HepG2 (cell line): ENCODE measurements at regions not wholly inside any gene's neighbourhood (a gene's known extent, or its start where the extent isn't known, plus 50 kb on each side); places are given as distances from the start of the nearest gene placed in this dataset.

ENCODE experiments used
- ATAC-seq: fragments of 200-7000 bp; cut with Tn5 transposase; 3 replicates; pipeline ENCODE4 v1.9.1; 2020; ENCODE audit warnings: mild to moderate bottlenecking, moderate library complexity
- BruUV-seq: library from RNA; stranded (reverse); fragments of 400-500 nt; replicated peaks from 2 replicates; lab custom pipeline; 2021; lab: Mats Ljungman, UMichigan
- CTCF ChIA-PET: fragments of 300-600 bp; formaldehyde crosslinking; extraction: SDS; loops from one replicate; lab custom pipeline; 2021; ENCODE audit warnings: low total read pairs, inconsistent platforms, low intra/inter-chr PET ratio; lab: Yijun Ruan, JAX
- POLR2A ChIA-PET: fragments of 350-600 bp; sonication (Branson Sonifier 250); formaldehyde crosslinking; loops from one replicate; lab custom pipeline; 2020; ENCODE audit warnings: antibody characterized with exemption, inconsistent platforms; lab: Yijun Ruan, JAX
- DNase-seq: peaks from one replicate; pipeline ENCODE4 v3.0.0-alpha.2; 2015; ENCODE audit warnings: low spot score
- FAIRE-seq: peaks from 3 replicates; lab custom pipeline; 2011; peaks lifted over from hg19 to GRCh38; lab: Jason Lieb, UNC
- H2AFZ ChIP-seq: one replicate; pipeline ENCODE4 v1.6.1; 2011; ENCODE audit warnings: low read length, inconsistent platforms
- H3K27ac ChIP-seq: fragments of 300-600 bp; 3 replicates; pipeline ENCODE4 v1.8.0; 2011; ENCODE audit warnings: mixed run types, mild to moderate bottlenecking, mixed read lengths, low read length, inconsistent platforms; ENCODE audit not compliant: insufficient read depth; ENCODE audit errors: extremely low read length
- H3K27me3 ChIP-seq, 2 experiments: fragments of 200-600 bp in 1 of 2; 2 replicates in 1 of 2; 3 replicates in 1 of 2; pipeline versions ENCODE4 v1.6.0 to v1.8.0; 2011; ENCODE audit warnings: low read length in 2 of 2, mild to moderate bottlenecking in 2 of 2, moderate library complexity in 2 of 2, inconsistent platforms in 1 of 2; ENCODE audit not compliant: insufficient read depth in 2 of 2, control insufficient read depth in 1 of 2
- H3K36me3 ChIP-seq, 2 experiments: fragments of 200-600 bp in 1 of 2; replicated peaks in 1 of 2; 2 replicates in 1 of 2; 3 replicates in 1 of 2; pipeline versions ENCODE4 v1.5.1 to v1.8.0; 2011; ENCODE audit warnings: low read length in 2 of 2, inconsistent platforms in 1 of 2; ENCODE audit not compliant: insufficient read depth in 2 of 2, control insufficient read depth in 1 of 2
- H3K4me1 ChIP-seq: 2 replicates; pipeline ENCODE4 v1.5.1; 2012; ENCODE audit warnings: low read length, inconsistent platforms; ENCODE audit not compliant: insufficient read depth
- H3K4me2 ChIP-seq: 2 replicates; pipeline ENCODE4 v1.6.0; 2011; ENCODE audit warnings: low read depth, low read length, inconsistent platforms
- H3K4me3 ChIP-seq, 3 experiments: fragments of 200-600 bp in 1 of 3; sonication (generic), shearing (Covaris generic) in 1 of 3; replicated peaks in 1 of 3; 2 replicates each; pipeline ENCODE4 v1.5.1; 2011 to 2016; ENCODE audit warnings: low read length in 3 of 3, inconsistent platforms in 2 of 3, low read depth in 2 of 3, mild to moderate bottlenecking in 2 of 3, control low read depth in 1 of 3, mixed read lengths in 1 of 3; ENCODE audit not compliant: insufficient read depth in 1 of 3
- H3K79me2 ChIP-seq: one replicate; pipeline ENCODE4 v1.6.1; 2011; ENCODE audit warnings: low read length, inconsistent platforms; ENCODE audit not compliant: insufficient read depth
- H3K9ac ChIP-seq: 2 replicates; pipeline ENCODE4 v1.6.0; 2011; ENCODE audit warnings: mild to moderate bottlenecking, low read depth, low read length, inconsistent platforms; ENCODE audit not compliant: insufficient read depth
- H3K9me3 ChIP-seq: 2 replicates; pipeline ENCODE4 v1.5.1; 2012; ENCODE audit warnings: mild to moderate bottlenecking, low read length
- H4K20me1 ChIP-seq: 2 replicates; pipeline ENCODE4 v1.6.0; 2011; ENCODE audit warnings: inconsistent platforms, mild to moderate bottlenecking, low read length, moderate library complexity; ENCODE audit not compliant: insufficient read depth
- IRF2 ChIP-seq: IDR thresholded peaks from 2 replicates; pipeline ENCODE4 v1.6.1; 2018; ENCODE audit warnings: missing genetic modification reagents, missing compliant biosample characterization
- MTA3 ChIP-seq: sonication (generic); formaldehyde crosslinking; IDR thresholded peaks from 2 replicates; pipeline ENCODE4 v1.4.0; 2020; ENCODE audit warnings: missing genetic modification reagents
- PBX2 ChIP-seq: IDR thresholded peaks from 2 replicates; pipeline ENCODE4 v1.6.1; 2016; ENCODE audit warnings: control low read depth
- ZGPAT ChIP-seq: IDR thresholded peaks from 2 replicates; pipeline ENCODE4 v1.6.1; 2016; ENCODE audit warnings: mild to moderate bottlenecking
- ZNF136 ChIP-seq: sonication (generic); formaldehyde crosslinking; IDR thresholded peaks from 2 replicates; pipeline ENCODE4 v1.8.1; 2022; ENCODE audit warnings: low read depth, mild to moderate bottlenecking, moderate library complexity, missing genetic modification reagents
- ZNF512 ChIP-seq: sonication (generic); formaldehyde crosslinking; IDR thresholded peaks from 2 replicates; pipeline ENCODE4 v1.4.0; 2020; ENCODE audit warnings: mild to moderate bottlenecking, missing genetic modification reagents
- ZNF552 ChIP-seq: sonication (generic); formaldehyde crosslinking; IDR thresholded peaks from 2 replicates; pipeline ENCODE4 v1.9.0; 2022; ENCODE audit warnings: missing genetic modification reagents, mild to moderate bottlenecking, borderline replicate concordance
- ZNF75D ChIP-seq: sonication (generic); formaldehyde crosslinking; IDR thresholded peaks from 2 replicates; pipeline ENCODE4 v1.8.1; 2023; ENCODE audit warnings: missing genetic modification reagents, mild to moderate bottlenecking, borderline replicate concordance
- ZNF768 ChIP-seq: sonication (generic); formaldehyde crosslinking; IDR thresholded peaks from 2 replicates; pipeline ENCODE4 v1.4.0; 2020; ENCODE audit warnings: missing genetic modification reagents
- ZNF784 ChIP-seq: sonication (generic); formaldehyde crosslinking; IDR thresholded peaks from 2 replicates; pipeline ENCODE4 v1.5.1; 2020; ENCODE audit warnings: missing genetic modification reagents, mild to moderate bottlenecking, borderline replicate concordance
- ZSCAN20 ChIP-seq: sonication (generic); formaldehyde crosslinking; IDR thresholded peaks from 2 replicates; pipeline ENCODE4 v1.4.0; 2020; ENCODE audit warnings: missing genetic modification reagents, mild to moderate bottlenecking, borderline replicate concordance
- WGBS: methylation state at CpG from one replicate; pipeline ENCODE4 v1.1.6; 2017; ENCODE audit warnings: low lambda C conversion rate; 5-methylcytosine and 5-hydroxymethylcytosine counted together
- in situ Hi-C: cut with HindIII; loops from 2 replicates; pipeline ENCODE4 v1.10.0; 2017; ENCODE audit warnings: low pct_unique_long_range_greater_than_20kb; ENCODE audit not compliant: extremely low pct_ligation_motif_present
- intact Hi-C: fragments of 100-400 bp; cut with micrococcal nuclease; formaldehyde crosslinking; loops from one replicate; pipeline ENCODE4 v1.10.0; 2022; ENCODE audit not compliant: unreplicated experiment

- Histone ChIP-seq H3K27me3 (peaks cover 2 to 17% of the 10 kb centered on the region in 2 experiments; a peak in 3 of 5 replicates), H2AFZ (no peak overlapping the region), H3K9me3 (no peaks in the 10 kb centered on the region), H3K4me3 (no peak overlapping the region), H3K79me2 (no peaks in the 10 kb centered on the region), H3K4me1 (no peaks in the 10 kb centered on the region), H3K9ac (no peak overlapping the region), H3K4me2 (no peak overlapping the region), H4K20me1 (no peaks in the 10 kb centered on the region; the same call in 1 of the 2 replicates)
- ChIA-PET CTCF (no interaction called here), POLR2A (no interaction called here)
- intact Hi-C loops (no loop called here), in situ Hi-C loops (no loop called here)
- BruUV-seq: no TSS peak
- no peak for ATAC-seq
- no peak for DNase-seq
- no peak for FAIRE-seq
- TF ChIP-seq PBX2 (CRISPR knock-in tag) (no peak), ZNF75D (CRISPR knock-in tag) (no peak), ZNF136 (no peak), ZNF768 (peak; percentile 70), ZNF512 (CRISPR knock-in tag) (no peak)
- TF ChIP-seq, all 625 proteins: peak for 1
- H3K36me3 ChIP-seq: no peaks in the 10 kb centered on the region
- no peak overlapping the region for H3K27ac ChIP-seq
- 56% methylated on average over 4 of the region's 8 CpGs for WGBS
These were observed 262.1 kb downstream of the UACA start for GRCh38 chr15:70501121-70501727.

GRCh38 chr15:70499791-70500190 is 263.6 kb downstream of the UACA start:
- H3K27ac ChIP-seq: no peak overlapping the region
- intact Hi-C loops: no loop called here
- FAIRE-seq (no peak), ATAC-seq (no peak), DNase-seq (no peak)
- BruUV-seq: no TSS peak
- CTCF ChIA-PET: no interaction called here
- no peak overlapping the region for H3K4me3 ChIP-seq
- no peaks in the 10 kb centered on the region; the same call in 1 of the 2 replicates for H4K20me1 ChIP-seq
- POLR2A ChIA-PET: no interaction called here
- no peaks in the 10 kb centered on the region for H3K79me2 ChIP-seq
- H2AFZ ChIP-seq: no peak overlapping the region
- H3K9me3 ChIP-seq: no peaks in the 10 kb centered on the region
- in situ Hi-C loops: no loop called here
- peaks cover 4% of the 10 kb centered on the region for H3K4me1 ChIP-seq
- H3K9ac ChIP-seq: no peak overlapping the region
- H3K36me3 ChIP-seq: no peaks in the 10 kb centered on the region
- no peak overlapping the region for H3K4me2 ChIP-seq
- peaks cover 2 to 17% of the 10 kb centered on the region in 2 experiments; a peak in 3 of 5 replicates for H3K27me3 ChIP-seq
- WGBS: 6% methylated on average over 4 of the region's 4 CpGs
- TF ChIP-seq ZSCAN20 (CRISPR knock-in tag) (no peak), IRF2 (no peak), MTA3 (CRISPR knock-in tag) (no peak), ZGPAT (CRISPR knock-in tag) (no peak), ZNF784 (CRISPR knock-in tag) (no peak), ZNF552 (CRISPR knock-in tag) (no peak)
